ENCODE measurements at regions not wholly inside any gene's neighbourhood (a gene's known extent, or its start where the extent isn't known, plus 50 kb on each side); places are given as distances from the start of the nearest gene placed in this dataset.

DNA sequence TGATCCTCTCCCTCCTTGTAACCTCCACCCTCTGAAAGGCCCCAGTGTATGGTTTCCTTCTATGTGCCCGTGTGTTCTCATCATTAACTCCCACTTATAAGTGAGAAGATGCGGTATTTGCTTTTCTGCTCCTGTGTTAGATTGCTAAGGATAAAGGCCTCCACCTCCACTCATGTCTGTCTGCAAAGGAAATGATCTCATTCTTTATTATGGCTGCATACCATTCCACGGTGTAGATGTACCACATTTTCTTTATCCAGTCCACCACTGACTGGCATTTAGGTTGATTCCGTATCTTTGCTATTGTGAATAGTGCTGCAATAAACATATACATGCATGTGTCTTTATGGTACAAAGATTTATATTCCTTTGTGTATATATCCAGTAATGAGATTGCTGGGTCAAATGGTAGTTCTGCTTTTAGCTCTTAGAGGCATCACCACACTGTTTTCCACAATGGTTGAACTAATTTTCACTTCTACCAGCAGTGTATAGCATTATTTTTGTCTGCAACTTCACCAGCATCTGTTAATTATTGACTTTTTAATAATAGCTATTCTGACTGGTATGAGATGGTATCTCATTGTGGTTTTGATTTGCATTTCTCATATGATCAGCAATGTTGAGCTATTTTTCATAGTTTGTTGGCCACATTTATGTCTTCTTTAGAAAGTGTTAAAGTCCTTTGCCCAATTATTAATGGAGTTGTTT, 1030.9 kb downstream of the FSTL5 start:
- intact Hi-C loops (cut with micrococcal nuclease): no loop called here
- H3K27ac ChIP-seq (ENCODE audit: insufficient read depth, low read depth, low read length): no peak overlapping the region
- H3K79me2 ChIP-seq (ENCODE audit: control insufficient read depth, insufficient read depth, low read length): no peaks in the 10 kb centered on the region
- no peaks in the 10 kb centered on the region for H3K4me1 ChIP-seq (ENCODE audit: control insufficient read depth, extremely low read depth, insufficient read depth, low read length)
- no peak overlapping the region for H3K4me2 ChIP-seq (ENCODE audit: insufficient read depth, low read length)
- H3K27me3 ChIP-seq (ENCODE audit: control insufficient read depth in 2 of 2, insufficient read depth in 2 of 2, low read length in 2 of 2): no peaks in the 10 kb centered on the region
- no peak overlapping the region for H3K9ac ChIP-seq (replicated peaks; ENCODE audit: extremely low read depth, insufficient read depth, low read length)
- no peak for DNase-seq (ENCODE audit: low read depth, low spot score)
- ChIA-PET POLR2A (no interaction called here), CTCF (no interaction called here)
- no peaks in the 10 kb centered on the region for H3K36me3 ChIP-seq (ENCODE audit: control insufficient read depth in 2 of 2, extremely low read depth in 1 of 2, insufficient read depth in 2 of 2, low read length in 2 of 2)
- FAIRE-seq: no peak
- dilution Hi-C loops (cut with MboI; ENCODE audit: extremely low pct_ligation_motif_present, low sequenced_read_pairs): no loop called here
- no TSS peak for BruUV-seq (replicated peaks)
- H2AFZ ChIP-seq (ENCODE audit: low read depth, low read length): no peak overlapping the region
- no peak overlapping the region for H3K4me3 ChIP-seq (replicated peaks in 1 of 3; ENCODE audit: insufficient read depth in 1 of 3, low read depth in 1 of 3, low read length in 3 of 3)
- TF ChIP-seq POLR2A (IDR thresholded peaks at IDR 0.05; ENCODE audit: low read depth, low read length) (no peak), JUN (IDR thresholded peaks at IDR 0.05; ENCODE audit: borderline replicate concordance, insufficient read depth, insufficient read length, low read depth) (no peak), MYC (IDR thresholded peaks at IDR 0.05; ENCODE audit: low read depth, low read length) (no peak), EZH2 (IDR thresholded peaks at IDR 0.05; ENCODE audit: borderline replicate concordance, low read depth, low read length, severe bottlenecking) (no peak), POLR2AphosphoS5 (IDR thresholded peaks at IDR 0.05; ENCODE audit: insufficient read depth, low read depth, low read length) (no peak), GATA2 (IDR thresholded peaks at IDR 0.05; ENCODE audit: insufficient read depth, insufficient read length, low read depth, low read length) (no peak), FOS (IDR thresholded peaks at IDR 0.05; ENCODE audit: borderline replicate concordance, insufficient read depth, low read length) (no peak)
- TF ChIP-seq, protein P1, sequence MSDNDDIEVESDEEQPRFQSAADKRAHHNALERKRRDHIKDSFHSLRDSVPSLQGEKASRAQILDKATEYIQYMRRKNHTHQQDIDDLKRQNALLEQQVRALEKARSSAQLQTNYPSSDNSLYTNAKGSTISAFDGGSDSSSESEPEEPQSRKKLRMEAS (IDR thresholded peaks at IDR 0.05; ENCODE audit: insufficient read depth, insufficient read length): no peak
- TF ChIP-seq, protein P2, sequence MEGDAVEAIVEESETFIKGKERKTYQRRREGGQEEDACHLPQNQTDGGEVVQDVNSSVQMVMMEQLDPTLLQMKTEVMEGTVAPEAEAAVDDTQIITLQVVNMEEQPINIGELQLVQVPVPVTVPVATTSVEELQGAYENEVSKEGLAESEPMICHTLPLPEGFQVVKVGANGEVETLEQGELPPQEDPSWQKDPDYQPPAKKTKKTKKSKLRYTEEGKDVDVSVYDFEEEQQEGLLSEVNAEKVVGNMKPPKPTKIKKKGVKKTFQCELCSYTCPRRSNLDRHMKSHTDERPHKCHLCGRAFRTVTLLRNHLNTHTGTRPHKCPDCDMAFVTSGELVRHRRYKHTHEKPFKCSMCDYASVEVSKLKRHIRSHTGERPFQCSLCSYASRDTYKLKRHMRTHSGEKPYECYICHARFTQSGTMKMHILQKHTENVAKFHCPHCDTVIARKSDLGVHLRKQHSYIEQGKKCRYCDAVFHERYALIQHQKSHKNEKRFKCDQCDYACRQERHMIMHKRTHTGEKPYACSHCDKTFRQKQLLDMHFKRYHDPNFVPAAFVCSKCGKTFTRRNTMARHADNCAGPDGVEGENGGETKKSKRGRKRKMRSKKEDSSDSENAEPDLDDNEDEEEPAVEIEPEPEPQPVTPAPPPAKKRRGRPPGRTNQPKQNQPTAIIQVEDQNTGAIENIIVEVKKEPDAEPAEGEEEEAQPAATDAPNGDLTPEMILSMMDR (IDR thresholded peaks at IDR 0.05; ENCODE audit: extremely low read depth in 1 of 2, insufficient read depth in 1 of 2, low read depth in 1 of 2, low read length in 2 of 2): no peak
- no peaks in the 10 kb centered on the region for H3K9me3 ChIP-seq (replicated peaks; ENCODE audit: control insufficient read depth, insufficient read depth, low read length)
- H3K9me1 ChIP-seq (replicated peaks; ENCODE audit: control insufficient read depth, extremely low read depth, insufficient read depth, low read length): no peaks in the 10 kb centered on the region
- no peaks in the 10 kb centered on the region for H4K20me1 ChIP-seq (replicated peaks; ENCODE audit: control insufficient read depth, extremely low read depth, insufficient read depth, low read length)

Measured in endothelial cell of umbilical vein (primary cell).